GM19351 (cell line): ENCODE measurements at regions not wholly inside any gene's neighbourhood (a gene's known extent, or its start where the extent isn't known, plus 50 kb on each side); places are given as distances from the start of the nearest gene placed in this dataset.
"Not testable (repeated sequence)": the region's sequence is repeated elsewhere in the genome, so short reads cannot be mapped to it uniquely, and the experiment has no call there.

Source experiments
- ATAC-seq: cut with Tn5 transposase; IDR thresholded peaks from one replicate; pipeline ENCODE4 v1.9.1; 2021; ENCODE audit warnings: mild to moderate bottlenecking, moderate library complexity; ENCODE audit not compliant: unreplicated experiment

- not testable (repeated sequence) for ATAC-seq
Measured at GRCh38 chr1:143702739-143703138, 269.0 kb downstream of the FAM72C start.

DNA sequence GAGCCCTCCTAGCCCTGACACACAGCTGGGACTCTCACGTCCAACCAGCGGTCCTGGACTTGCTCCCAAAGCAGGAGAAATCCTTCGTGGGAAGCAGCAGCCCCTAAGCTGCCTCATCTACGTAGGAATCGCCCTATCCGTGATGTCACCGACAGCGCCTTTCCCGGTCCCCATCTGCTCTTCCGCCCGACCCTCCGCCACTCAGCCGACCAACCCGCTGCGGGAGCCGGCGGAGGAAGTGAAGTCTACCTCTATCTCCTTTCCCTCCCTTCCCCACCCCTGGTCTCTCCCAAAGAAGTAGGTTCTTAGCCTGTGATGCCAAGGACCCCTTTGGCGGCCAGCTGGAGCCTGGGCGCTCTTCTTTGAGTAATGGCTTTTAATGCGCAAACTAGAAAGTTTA lies 272.1 kb downstream of the FAM72C start:
- ATAC-seq: no peak

DNA sequence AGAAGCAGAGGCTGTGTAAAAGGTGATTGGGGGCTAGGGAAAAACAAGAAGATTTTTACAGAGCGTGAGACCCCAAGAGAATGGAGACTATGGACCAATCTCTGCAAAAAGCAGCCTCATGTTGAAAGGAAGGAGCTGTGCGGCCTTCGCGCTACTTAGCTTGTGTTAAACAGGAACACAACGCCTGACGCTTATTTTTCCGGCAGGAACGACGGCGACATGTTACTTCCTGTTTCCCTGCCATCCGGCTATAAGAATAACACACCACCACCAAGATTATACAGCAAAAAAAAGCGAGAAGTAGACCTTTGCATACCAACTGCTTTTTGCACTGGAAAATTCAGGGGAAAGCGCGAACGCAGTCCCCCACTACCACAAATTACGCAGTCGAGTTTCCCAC lies 272.7 kb downstream of the FAM72C start:
- ATAC-seq: no peak

- no peak for ATAC-seq
Measured at GRCh38 chr1:143698016-143698415, 273.8 kb downstream of the FAM72C start.

DNA sequence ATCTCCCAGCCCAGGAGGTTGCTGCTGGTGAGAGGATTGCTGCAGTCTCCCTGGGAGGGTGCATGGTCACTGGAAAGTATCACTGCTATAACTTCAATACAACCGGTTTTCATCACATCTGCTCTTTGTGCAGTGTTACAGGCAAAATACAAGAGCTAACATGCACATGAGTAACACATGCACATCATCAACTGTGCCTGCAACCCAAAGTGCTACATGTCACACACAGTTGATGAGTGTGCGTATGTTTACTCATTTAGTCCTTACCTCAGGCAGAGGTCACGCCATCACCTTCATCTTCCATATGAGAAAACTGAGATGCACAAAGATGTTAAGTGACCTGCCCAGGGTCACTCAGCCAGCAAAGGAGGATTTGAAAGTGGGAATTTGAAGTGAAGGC lies 277.7 kb downstream of the FAM72C start:
- ATAC-seq: no peak

GRCh38 chr1:143691971-143692529 lies 279.7 kb downstream of the FAM72C start:
- ATAC-seq: no peak

- ATAC-seq: no peak
Measured at GRCh38 chr1:143691400-143691891, 280.3 kb downstream of the FAM72C start.

GRCh38 chr1:143689781-143690180 lies 282.0 kb downstream of the FAM72C start:
- no peak for ATAC-seq

- ATAC-seq: no peak
Measured at GRCh38 chr1:143680304-143680703, 291.5 kb downstream of the FAM72C start.

DNA sequence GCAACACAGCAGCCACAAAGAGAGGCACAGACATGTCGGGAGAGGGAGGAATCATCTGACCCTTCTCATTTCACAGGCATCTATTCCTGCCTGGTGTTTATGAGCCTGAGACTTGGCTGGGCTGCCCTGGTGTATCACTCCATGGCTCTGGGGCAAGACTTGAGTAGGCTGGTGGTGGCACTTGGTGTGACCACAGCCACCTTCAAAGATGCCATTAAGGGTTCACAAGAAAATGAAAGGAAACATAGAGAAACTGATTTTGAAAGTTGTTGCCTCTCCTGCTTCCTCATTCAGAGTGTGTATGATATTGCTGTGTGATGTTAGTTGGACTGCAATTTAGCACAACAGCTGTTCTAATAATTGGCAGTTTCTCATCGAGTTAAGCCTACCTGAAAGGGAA lies 298.8 kb downstream of the FAM72C start:
- ATAC-seq: no peak

DNA sequence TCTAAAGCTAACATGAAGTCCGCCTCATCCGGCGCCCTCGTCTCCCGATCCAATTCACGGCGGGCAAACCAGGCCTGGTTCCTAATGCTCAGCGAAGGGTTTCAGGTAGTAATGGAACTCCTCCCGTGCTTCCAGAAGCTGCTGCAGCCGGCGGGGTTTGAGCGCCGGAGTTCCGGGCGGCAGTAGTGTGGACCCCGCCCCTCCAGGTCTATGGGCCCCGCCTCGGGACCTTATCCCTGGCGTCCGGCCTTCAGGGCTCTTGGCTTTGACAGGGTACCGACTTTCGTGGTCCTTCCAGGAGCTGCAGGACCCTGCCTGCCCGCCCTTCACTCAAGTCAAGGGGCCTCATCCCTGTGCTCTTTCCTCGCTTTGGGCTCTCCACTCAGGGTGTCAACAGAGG lies 304.1 kb downstream of the FAM72C start:
- no peak for ATAC-seq

- ATAC-seq: no peak
Measured at GRCh38 chr1:143666851-143667250, 304.9 kb downstream of the FAM72C start.

GRCh38 chr1:143665606-143666005 lies 306.2 kb downstream of the FAM72C start:
- no peak for ATAC-seq

DNA sequence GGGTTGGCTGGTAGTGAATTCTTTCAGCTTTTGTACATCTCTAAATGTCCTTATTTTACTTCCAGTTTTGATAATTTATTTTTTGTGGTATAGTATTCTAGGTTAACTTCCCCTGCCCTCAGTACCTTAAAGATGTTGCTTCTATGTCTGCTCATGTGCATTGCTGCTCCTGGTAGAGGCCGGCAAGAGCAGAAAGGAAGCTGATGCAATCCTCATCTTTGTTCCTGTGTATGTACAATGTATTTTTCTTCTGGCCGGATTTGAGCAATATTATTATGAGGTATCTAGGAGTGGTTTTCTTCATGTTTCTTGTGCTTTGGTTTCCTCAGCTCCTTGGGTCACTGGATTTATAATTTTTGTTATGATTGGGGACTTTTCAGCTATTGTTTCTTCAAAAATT lies 308.7 kb downstream of the FAM72C start:
- not testable (repeated sequence) for ATAC-seq

DNA sequence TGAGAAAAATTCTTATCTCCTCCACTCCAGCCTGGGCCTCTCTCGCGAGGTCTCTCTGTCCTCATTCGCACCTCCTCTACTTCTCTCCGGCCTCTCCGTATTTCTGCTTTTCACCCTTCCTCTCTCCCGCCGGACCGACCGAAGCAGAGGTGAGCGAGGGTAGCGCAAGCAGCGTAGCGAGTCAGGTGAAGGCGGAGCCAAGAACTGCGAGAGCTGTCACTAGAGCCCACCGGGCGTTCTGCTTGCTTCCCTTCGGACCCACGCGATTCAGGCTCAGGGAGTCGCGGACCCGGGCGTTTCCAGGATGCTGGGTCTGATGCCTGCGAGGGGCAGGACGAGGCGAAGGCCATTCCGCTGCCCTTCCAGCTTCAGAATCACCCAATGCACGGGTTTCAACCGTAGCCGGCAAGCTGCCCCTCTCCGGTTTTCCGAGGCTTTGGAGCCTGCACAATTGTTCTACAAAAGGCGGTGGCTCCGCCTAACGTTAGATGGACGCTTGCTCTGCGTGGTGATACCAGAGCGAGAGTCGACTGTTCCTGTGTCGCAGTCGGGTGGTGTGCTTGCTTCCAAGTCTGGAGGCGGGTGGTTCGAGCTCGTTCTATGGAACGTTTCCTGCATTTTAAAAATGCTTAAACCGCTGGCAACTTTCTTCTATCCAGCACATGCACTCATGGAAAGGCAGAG lies 310.2 kb downstream of the FAM72C start:
- ATAC-seq: no peak

DNA sequence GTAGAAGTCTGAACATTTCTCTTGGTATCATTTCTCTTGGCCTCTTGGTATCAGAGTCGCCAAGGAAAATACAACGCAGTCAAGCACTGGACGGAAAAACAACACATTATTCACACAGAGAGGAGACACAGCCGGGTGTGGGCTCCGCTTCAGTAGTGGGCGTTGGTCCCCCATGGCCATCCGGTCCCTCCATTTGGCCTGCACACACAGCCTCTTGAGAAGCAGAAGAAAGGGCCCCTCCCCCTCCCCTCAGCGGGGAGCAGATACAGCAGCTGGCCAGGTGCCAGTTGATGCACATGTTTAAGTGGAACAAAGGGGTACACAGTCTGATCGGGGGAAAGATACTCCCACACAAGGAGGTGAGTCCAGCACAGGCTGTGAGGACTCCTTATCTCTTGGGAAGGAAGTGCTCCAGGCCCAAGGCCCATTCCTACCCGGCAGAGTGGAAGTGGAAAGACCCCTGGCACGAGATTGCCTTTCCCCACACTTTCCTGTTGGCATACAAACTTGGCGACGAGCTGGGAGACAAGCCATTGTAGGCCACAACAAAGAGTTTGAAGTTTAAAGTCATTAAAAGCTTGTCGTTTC lies 311.3 kb downstream of the FAM72C start:
- no peak for ATAC-seq

DNA sequence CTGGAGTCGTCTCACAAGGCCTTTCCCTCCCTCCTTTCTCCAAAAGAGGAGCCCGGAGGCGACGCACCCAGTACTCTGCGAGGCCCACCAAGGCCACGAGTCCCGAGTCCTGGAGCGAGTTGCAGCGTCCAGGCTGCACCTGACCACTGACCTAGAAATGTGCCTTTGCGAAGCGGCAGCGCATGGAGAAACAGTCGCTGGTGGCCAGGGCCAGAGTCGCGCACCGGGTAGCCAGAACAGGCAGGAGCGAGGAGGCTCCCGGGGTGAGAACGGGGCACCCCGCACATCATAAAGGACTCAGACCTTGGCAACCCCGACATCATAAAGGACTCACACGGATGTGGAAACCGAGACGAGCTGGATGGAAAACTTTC lies 318.4 kb downstream of the FAM72C start:
- no peak for ATAC-seq

GRCh38 chr1:143652744-143653428 lies 318.9 kb downstream of the FAM72C start:
- ATAC-seq: no peak

DNA sequence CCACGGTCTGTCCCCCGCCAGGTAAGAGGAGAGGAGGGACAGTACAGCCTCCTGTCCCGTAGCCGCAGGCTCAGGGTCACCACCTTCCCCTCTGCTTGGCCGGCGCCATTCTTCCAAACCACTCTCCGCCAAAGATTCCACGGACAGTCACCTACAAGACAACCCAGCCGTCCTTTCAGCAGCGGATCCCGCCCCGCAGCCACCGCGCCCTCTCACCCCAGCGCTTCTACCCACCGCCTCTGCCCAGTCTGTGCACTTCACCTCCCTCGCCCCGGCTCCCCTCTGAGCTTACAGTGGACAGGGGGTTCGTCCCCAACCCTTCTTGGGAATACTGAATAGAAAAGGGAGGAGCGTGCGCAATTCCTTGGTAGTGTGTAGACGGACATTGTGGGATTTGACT lies 319.6 kb downstream of the FAM72C start:
- no peak for ATAC-seq

DNA sequence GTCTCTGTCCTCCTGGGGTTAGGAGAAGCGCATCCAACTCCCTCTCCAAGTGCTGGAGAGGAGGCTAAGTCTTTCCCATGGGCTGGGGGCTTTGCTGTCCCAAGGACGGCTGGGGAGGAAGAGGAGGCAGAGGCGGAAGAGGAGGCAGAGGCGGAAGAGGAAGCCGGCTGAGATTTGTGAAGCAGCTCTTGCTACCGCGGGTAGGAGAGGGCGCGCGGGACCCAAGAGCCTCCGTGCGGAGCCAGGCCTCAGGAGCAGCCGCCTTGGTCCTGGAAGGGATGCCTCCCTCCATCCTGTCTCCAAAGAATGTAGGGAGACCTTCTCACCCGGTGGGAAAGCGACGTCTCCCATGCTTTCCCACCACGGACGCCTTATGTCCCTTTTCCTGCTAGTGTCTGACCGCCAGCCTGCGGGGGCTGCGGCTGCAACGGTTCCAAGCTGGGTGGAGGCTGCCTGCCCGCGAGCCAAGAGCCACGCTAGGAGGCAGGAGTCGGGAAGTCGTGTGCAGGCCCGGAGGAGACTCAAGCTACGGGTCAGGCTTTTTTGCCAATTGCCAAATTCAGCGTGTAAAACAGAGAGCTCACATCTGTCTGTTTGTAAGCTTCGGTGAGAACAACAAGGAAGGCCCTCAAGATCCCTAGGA lies 320.3 kb downstream of the FAM72C start:
- ATAC-seq: no peak

- ATAC-seq: not testable (repeated sequence)
Measured at GRCh38 chr1:143644035-143644434, 327.8 kb downstream of the FAM72C start.
